Upper lobe of left lung (tissue), 4 donors: ENCODE measurements at regions not wholly inside any gene's neighbourhood (a gene's known extent, or its start where the extent isn't known, plus 50 kb on each side); places are given as distances from the start of the nearest gene placed in this dataset.

Experiments used
- POLR2A ChIP-seq, 4 donors: fragments of 450-650 bp; IDR thresholded peaks; one replicate each; pipeline ENCODE4 v1.5.1; 2016 to 2017; ENCODE audit warnings: antibody characterized with exemption in 4 of 4, mild to moderate bottlenecking in 2 of 4
- TF ChIP-seq, protein P1 (sequence below), 6 experiments: fragments of 450-650 bp in 4 of 6; fragments of 200-600 bp in 2 of 6; sonication (generic) in 2 of 6; IDR thresholded peaks; one replicate each; pipeline ENCODE4 v1.5.1; 2016 to 2019; ENCODE audit warnings: antibody characterized with exemption in 6 of 6

DNA sequence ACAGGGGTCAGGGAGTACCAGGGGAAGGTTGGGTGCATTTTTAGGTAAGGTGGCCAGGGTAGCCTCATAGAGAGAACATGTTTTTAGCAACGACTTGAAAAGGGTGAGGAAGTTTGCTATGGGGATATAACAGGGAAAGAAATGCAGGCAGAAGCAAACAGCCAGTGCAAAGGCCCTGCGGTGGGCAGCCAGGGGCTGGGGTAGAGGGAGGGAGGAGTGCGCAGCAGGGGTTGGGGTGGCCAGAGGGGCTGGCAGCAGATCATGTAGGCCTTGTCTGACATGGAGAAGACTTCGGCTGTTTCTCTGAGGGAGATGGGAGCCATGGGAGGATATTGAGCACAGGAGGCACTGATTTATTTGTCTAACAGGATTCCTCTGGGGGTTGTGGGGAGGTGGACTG is 242.5 kb downstream of the RBM19 start:
- TF ChIP-seq, protein P1, sequence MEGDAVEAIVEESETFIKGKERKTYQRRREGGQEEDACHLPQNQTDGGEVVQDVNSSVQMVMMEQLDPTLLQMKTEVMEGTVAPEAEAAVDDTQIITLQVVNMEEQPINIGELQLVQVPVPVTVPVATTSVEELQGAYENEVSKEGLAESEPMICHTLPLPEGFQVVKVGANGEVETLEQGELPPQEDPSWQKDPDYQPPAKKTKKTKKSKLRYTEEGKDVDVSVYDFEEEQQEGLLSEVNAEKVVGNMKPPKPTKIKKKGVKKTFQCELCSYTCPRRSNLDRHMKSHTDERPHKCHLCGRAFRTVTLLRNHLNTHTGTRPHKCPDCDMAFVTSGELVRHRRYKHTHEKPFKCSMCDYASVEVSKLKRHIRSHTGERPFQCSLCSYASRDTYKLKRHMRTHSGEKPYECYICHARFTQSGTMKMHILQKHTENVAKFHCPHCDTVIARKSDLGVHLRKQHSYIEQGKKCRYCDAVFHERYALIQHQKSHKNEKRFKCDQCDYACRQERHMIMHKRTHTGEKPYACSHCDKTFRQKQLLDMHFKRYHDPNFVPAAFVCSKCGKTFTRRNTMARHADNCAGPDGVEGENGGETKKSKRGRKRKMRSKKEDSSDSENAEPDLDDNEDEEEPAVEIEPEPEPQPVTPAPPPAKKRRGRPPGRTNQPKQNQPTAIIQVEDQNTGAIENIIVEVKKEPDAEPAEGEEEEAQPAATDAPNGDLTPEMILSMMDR (IDR thresholded peaks at IDR 0.05): no peak
- no peak for TF ChIP-seq POLR2A (IDR thresholded peaks at IDR 0.05)
